ENCODE measurements at regions not wholly inside any gene's neighbourhood (a gene's known extent, or its start where the extent isn't known, plus 50 kb on each side); places are given as distances from the start of the nearest gene placed in this dataset.

DNA sequence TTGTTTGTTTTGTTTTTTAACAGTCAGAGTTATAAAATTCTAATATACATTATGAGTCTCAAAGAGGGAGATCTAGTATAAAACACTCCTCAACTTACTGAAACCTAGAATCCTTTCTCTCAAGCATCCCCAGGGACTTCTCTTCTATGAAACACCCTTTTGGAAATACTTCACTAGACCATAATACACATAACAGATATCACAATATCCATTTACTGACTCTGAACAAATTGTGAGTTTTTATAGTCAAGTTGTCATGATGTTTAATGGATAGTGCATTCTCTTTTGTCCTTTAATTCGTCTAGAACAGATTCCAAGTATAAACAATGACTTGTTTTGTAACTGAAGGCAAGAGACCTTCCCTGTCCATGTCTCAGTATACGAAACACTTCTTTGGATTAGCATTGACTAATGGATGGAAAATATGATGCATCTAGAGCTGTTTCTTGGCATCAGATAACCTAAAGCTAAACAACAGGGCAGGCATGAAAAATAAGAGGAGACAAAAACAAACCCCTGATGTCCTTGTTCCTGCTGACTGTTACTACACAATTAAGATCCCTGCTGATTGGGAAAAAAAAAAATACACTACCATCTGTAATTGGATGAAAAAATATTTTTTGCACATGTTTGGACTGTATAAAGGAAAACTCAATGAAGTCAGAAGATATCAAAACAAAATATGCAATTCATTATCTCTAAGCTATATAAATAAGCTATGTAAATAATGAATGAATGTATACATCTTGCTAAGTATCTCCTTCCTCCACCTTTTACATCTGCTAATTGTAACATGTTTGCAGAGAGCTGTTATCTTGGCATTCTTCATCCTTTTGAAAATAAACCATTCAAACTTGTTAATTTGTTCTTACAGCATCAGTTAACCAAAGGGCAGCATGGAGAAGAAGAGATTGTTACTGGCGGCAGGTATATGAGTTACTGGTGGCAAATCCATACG is 214.2 kb downstream of the LACC1 start:
- Histone ChIP-seq H4K20me1 (ENCODE audit: control insufficient read depth, extremely low read depth, insufficient read depth, low read length) (no peaks in the 10 kb centered on the region), H2AFZ (ENCODE audit: low read length) (no peak overlapping the region), H3K9ac (ENCODE audit: insufficient read depth, low read length) (no peak overlapping the region), H3K4me1 (ENCODE audit: control insufficient read depth, extremely low read depth, insufficient read depth, low read length) (no peaks in the 10 kb centered on the region), H3K4me3 (replicated peaks in 1 of 4; ENCODE audit: control extremely low read depth in 1 of 4, insufficient read depth in 1 of 4, low read depth in 3 of 4, low read length in 4 of 4) (no peak overlapping the region), H3K27ac (ENCODE audit: insufficient read depth, low read length) (no peak overlapping the region), H3K36me3 (ENCODE audit: control insufficient read depth, insufficient read depth, low read length) (no peaks in the 10 kb centered on the region), H3K9me3 (ENCODE audit: control insufficient read depth, insufficient read depth, low read depth, low read length) (no peaks in the 10 kb centered on the region), H3K27me3 (ENCODE audit: control insufficient read depth, insufficient read depth, low read length) (peaks cover 2% of the 10 kb centered on the region), H3K4me2 (ENCODE audit: extremely low read depth, insufficient read depth, low read length) (no peak overlapping the region), H3K79me2 (ENCODE audit: control insufficient read depth, insufficient read depth, low read length) (no peaks in the 10 kb centered on the region)
- TF ChIP-seq, protein P1, sequence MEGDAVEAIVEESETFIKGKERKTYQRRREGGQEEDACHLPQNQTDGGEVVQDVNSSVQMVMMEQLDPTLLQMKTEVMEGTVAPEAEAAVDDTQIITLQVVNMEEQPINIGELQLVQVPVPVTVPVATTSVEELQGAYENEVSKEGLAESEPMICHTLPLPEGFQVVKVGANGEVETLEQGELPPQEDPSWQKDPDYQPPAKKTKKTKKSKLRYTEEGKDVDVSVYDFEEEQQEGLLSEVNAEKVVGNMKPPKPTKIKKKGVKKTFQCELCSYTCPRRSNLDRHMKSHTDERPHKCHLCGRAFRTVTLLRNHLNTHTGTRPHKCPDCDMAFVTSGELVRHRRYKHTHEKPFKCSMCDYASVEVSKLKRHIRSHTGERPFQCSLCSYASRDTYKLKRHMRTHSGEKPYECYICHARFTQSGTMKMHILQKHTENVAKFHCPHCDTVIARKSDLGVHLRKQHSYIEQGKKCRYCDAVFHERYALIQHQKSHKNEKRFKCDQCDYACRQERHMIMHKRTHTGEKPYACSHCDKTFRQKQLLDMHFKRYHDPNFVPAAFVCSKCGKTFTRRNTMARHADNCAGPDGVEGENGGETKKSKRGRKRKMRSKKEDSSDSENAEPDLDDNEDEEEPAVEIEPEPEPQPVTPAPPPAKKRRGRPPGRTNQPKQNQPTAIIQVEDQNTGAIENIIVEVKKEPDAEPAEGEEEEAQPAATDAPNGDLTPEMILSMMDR (conservative IDR thresholded peaks at IDR 0.05 in 1 of 2, IDR thresholded peaks at IDR 0.05 in 1 of 2; ENCODE audit: low read depth in 1 of 2, low read length in 2 of 2): no peak
- TF ChIP-seq EZH2 (IDR thresholded peaks at IDR 0.05; ENCODE audit: low read length, missing control alignments): no peak
- peak; percentile 8 to 54 for DNase-seq (ENCODE audit: low read depth in 2 of 2)

DNA sequence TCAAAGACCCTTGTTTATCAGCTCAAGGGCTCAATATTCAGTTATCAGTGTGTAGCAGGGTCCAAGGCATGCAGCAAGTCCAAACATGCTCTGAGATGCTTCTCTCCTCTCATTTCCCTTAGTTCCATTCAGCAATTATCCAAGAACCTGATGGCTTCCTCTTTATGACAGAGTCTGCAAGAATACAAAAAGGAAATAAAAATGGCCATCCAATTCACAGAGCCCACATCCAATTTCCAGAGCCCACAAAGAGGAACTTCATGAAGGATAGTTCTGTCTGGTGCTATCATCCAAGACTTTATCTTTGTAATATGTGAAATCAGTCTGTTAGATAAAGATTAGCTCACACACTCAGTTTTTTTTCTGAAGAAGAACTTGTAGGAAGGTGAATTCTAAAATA is 217.2 kb downstream of the LACC1 start:
- Histone ChIP-seq H3K27me3 (ENCODE audit: control insufficient read depth, insufficient read depth, low read length) (no peaks in the 10 kb centered on the region), H3K4me2 (ENCODE audit: extremely low read depth, insufficient read depth, low read length) (no peak overlapping the region), H3K36me3 (ENCODE audit: control insufficient read depth, insufficient read depth, low read length) (no peaks in the 10 kb centered on the region)

DNA sequence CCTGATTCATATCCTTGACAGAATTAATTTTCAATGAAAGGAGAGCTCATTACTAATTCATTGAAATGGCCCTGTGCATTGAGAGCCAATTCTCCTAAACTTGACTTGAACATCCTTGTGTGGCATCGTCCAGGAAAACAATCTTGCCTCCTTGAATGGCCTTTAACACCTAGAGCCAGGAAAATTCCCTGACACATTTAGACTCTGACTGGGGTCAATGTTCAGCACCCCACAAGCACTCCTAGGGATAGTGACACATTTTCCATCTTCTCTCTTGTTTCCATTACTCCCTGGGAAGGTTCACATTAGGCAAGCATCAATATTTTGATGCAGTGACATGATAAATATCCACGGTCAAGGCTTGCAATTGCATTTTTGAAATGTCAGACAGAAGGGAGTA is 218.9 kb downstream of the LACC1 start:
- Histone ChIP-seq H3K27ac (ENCODE audit: insufficient read depth, low read length) (no peak overlapping the region), H3K36me3 (ENCODE audit: control insufficient read depth, insufficient read depth, low read length) (no peaks in the 10 kb centered on the region), H3K9ac (ENCODE audit: insufficient read depth, low read length) (no peak overlapping the region), H3K4me2 (ENCODE audit: extremely low read depth, insufficient read depth, low read length) (no peak overlapping the region), H4K20me1 (ENCODE audit: control insufficient read depth, extremely low read depth, insufficient read depth, low read length) (no peaks in the 10 kb centered on the region), H3K9me3 (ENCODE audit: control insufficient read depth, insufficient read depth, low read depth, low read length) (no peaks in the 10 kb centered on the region), H2AFZ (ENCODE audit: low read length) (no peak overlapping the region), H3K4me1 (ENCODE audit: control insufficient read depth, extremely low read depth, insufficient read depth, low read length) (no peaks in the 10 kb centered on the region), H3K27me3 (ENCODE audit: control insufficient read depth, insufficient read depth, low read length) (no peaks in the 10 kb centered on the region), H3K4me3 (replicated peaks in 1 of 4; ENCODE audit: control extremely low read depth in 1 of 4, insufficient read depth in 1 of 4, low read depth in 3 of 4, low read length in 4 of 4) (no peak overlapping the region), H3K79me2 (ENCODE audit: control insufficient read depth, insufficient read depth, low read length) (no peaks in the 10 kb centered on the region)
- no peak for DNase-seq (ENCODE audit: low read depth in 2 of 2)
- TF ChIP-seq EZH2 (IDR thresholded peaks at IDR 0.05; ENCODE audit: low read length, missing control alignments): no peak
- TF ChIP-seq, protein P1 (conservative IDR thresholded peaks at IDR 0.05 in 1 of 2, IDR thresholded peaks at IDR 0.05 in 1 of 2; ENCODE audit: low read depth in 1 of 2, low read length in 2 of 2): no peak

More for the DNA sequence above, 217.2 kb downstream of the LACC1 start:
- H3K4me3 ChIP-seq (replicated peaks in 1 of 4; ENCODE audit: control extremely low read depth in 1 of 4, insufficient read depth in 1 of 4, low read depth in 3 of 4, low read length in 4 of 4): no peak overlapping the region
- H3K9me3 ChIP-seq (ENCODE audit: control insufficient read depth, insufficient read depth, low read depth, low read length): no peaks in the 10 kb centered on the region
- no peaks in the 10 kb centered on the region for H3K79me2 ChIP-seq (ENCODE audit: control insufficient read depth, insufficient read depth, low read length)
- no peak overlapping the region for H3K9ac ChIP-seq (ENCODE audit: insufficient read depth, low read length)
- no peak for TF ChIP-seq EZH2 (IDR thresholded peaks at IDR 0.05; ENCODE audit: low read length, missing control alignments)
- TF ChIP-seq, protein P1 (conservative IDR thresholded peaks at IDR 0.05 in 1 of 2, IDR thresholded peaks at IDR 0.05 in 1 of 2; ENCODE audit: low read depth in 1 of 2, low read length in 2 of 2): no peak
- no peak for DNase-seq (ENCODE audit: low read depth in 2 of 2)
- no peak overlapping the region for H3K27ac ChIP-seq (ENCODE audit: insufficient read depth, low read length)
- no peaks in the 10 kb centered on the region for H4K20me1 ChIP-seq (ENCODE audit: control insufficient read depth, extremely low read depth, insufficient read depth, low read length)
- no peaks in the 10 kb centered on the region for H3K4me1 ChIP-seq (ENCODE audit: control insufficient read depth, extremely low read depth, insufficient read depth, low read length)
- H2AFZ ChIP-seq (ENCODE audit: low read length): no peak overlapping the region

Measured in fibroblast of lung (primary cell).